HG02840 (cell line): ENCODE measurements at regions not wholly inside any gene's neighbourhood (a gene's known extent, or its start where the extent isn't known, plus 50 kb on each side); places are given as distances from the start of the nearest gene placed in this dataset.

ENCODE experiments used
- ATAC-seq: cut with Tn5 transposase; IDR thresholded peaks from one replicate; pipeline ENCODE4 v1.9.1; 2021; ENCODE audit warnings: mild to moderate bottlenecking, moderate library complexity, moderate number of reproducible peaks; ENCODE audit not compliant: unreplicated experiment, low FRiP score

DNA sequence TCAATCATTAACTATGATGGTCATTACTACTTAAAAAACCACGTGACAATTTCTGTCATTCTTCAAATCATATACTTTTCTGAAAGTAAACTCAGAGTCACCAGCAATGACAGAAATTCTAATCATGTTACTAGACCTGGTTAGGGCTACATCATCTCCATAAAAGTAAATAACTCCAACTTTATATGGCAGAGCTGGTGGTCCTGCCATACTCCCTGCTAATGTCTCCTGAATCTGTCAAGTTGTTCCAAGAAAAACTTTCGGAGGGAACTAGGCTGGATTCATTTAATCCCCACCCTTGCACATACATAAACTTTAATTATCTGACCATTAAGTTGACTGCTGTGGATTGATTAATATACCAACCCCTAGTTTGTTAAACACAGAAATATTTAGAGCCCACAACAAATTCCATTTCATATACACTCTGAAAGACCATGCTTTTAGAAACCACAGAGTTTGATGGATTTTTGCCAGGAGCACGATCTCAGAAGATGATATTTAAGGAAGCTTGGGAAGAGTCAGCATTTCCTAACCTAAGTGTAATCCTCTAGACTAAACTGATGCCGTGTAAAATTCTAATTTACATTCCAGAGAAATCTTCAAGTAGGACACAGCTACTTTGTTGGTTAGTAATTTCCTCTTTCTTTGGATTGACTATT is 577.0 kb downstream of the FAT4 start:
- no peak for ATAC-seq

DNA sequence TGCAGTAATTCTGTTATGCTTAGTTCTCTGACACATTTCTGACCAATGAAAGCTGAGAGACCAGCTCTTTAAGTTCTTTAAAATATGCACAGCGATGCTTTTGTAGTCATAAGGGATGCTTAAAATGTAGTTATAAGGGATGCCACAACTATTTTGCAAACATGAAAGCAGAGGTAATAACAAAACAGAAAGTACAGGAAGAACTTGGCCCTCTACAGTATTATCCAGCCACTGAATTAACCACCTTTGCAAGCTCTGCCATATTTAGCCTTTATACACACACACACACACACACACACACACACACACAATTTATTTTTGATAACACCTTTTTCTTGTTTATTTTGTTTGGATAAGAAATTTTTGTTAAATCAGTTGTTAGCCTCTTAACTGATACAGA is 590.0 kb downstream of the FAT4 start:
- ATAC-seq: no peak

GRCh38 chr4:125911058-125911457 is 596.3 kb downstream of the FAT4 start:
- ATAC-seq: no peak

DNA sequence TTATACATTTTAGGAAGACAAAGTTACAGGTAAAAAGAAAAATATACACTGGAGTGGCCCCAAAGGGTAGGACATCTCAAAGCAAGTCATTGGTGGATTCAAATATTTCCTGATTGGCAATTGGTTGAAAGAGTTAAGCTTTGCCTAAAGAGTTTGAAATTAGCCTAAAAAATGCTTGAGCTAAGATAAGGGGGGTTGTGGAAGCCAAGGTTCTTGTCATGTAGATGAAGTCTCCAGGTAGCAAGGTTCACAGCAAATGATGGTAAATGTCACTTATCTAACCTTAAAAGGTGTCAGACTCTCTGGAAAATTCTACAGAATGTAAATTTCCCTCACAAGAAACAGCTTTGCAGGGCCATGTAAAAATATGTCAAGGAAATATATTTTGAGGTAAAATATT is 596.7 kb downstream of the FAT4 start:
- ATAC-seq: no peak

DNA sequence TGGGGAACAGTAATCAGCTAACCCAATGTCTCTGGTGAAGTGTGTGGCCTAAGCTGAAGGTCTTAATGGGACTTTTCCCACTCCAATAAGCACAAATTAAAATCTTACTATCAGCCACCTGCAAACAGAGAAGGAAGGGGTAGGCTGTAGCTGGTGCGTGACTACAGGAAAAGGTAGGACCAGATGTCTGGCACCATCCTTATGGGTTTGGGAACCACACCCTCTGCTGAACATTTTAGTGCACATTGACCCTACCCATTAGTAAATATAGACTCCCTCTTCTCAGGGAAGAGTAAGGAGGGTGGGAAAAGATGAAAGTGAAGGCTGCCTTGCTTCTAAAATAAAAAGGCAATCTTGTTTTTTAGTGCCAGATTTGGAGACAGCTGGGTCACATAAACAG is 602.8 kb downstream of the FAT4 start:
- ATAC-seq: no peak

DNA sequence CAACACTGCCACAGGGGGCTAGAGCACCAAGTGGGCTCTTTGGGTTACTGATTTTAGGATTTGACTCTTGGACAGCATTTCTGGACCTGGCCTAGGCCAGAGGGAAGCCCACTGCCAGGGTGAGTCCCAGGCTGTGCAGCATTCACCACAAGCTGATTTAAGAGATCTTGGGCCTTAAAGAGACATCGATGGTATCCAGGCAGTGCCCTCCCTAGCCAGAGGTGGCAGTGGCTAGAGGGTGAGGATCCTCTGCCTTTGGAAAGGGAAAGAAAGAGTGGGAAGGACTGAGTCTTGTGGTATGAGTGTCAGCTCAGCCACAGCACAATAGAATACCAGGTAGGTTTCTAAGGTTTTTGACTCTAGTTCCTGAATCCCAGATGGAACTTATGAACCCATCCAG is 613.9 kb downstream of the FAT4 start:
- ATAC-seq: no peak

DNA sequence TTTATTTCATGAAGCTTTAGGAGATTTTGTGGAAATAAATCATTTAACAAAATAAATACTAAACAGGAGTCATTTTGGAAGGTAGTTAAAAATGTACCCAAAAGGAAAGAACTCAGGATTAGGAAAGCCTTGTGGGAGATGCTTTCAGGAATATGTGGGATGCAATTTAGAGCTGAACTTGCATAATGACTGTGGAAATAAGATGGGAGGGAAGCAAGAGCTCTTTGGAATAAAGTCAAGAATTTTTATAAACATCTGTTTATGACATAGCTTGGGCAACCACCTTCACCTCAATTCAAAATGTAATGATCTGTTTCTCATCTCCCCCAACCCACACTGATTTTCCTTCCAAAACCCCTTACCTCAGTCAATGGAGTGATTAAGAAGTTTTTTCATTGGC is 623.8 kb downstream of the FAT4 start:
- no peak for ATAC-seq

GRCh38 chr4:125940426-125940825 is 625.7 kb downstream of the FAT4 start:
- ATAC-seq: no peak

DNA sequence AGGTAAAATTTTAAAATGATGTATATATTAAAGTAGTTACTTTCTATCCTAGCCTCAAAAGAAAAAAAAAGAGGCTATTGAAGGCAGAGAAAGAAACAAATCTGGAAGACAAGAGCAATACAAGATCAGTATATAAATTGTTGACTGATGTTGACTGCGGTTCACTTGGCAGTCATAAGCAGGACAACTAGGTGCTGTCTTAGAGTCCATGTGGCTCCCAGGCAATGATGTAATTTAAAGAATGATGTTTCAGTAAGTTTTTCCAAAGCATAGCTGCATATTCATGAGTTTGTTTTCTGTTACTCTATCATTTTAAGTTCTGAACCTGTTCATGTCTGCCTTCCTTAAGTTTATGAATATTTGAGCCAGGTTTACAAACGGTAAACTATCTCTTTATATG is 630.2 kb downstream of the FAT4 start:
- ATAC-seq: no peak

DNA sequence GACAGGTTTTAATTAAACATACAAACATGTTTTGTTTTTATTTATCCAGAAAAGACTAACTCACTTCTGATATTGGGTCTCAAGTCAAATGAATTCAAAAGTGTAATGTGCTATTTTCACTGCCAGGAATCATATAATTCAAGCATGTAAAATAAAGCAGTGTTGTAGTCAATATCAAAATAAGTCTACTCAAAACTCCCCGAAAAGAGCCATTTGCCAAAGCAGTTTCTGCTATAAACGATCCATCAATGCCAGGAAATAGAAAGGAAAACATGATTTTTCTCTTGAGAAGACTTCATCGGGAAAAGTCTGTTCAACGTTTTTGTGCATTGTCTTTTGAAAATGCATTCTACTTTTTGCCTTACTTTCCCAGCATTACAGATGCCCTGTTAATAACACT is 633.3 kb downstream of the FAT4 start:
- no peak for ATAC-seq

GRCh38 chr4:125951261-125951887 is 636.6 kb downstream of the FAT4 start:
- no peak for ATAC-seq

DNA sequence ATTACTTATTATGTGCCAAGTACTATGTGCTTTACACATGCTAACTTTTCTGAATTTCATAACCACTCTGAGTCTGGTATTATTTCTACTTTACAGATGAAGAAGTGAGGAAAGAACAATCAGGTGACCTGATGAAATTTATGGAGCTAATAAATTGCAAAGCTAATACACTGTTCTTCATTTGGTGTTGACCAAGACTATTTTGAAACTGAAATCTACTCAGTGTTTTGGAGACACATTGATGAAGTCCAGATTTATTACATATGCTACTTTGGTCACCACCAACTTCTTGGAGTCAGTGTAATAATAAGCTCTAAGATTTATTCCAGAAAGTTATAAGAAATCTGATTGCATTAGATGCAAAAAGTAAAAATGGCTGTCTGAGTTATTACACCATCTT is 637.9 kb downstream of the FAT4 start:
- no peak for ATAC-seq

GRCh38 chr4:125956276-125956675 is 641.5 kb downstream of the FAT4 start:
- no peak for ATAC-seq

DNA sequence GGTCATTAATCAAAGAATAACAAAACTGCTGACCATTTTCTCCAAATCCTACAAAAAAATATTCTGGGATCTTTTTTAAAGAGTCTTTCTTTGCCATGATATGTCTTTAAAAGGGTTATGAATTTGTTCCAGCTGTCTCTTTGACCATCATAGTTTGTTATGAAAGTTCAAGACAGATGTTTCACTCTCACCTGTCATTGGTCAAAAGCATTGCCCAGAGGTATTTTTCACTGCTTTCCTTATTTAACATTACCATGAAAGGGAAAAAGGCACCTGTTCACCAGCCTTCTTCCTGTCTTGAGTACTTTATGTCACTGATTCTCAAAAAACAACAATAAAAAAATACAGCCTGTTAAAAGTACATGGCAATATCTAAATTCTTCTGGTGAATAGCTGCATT is 643.8 kb downstream of the FAT4 start:
- no peak for ATAC-seq

- no peak for ATAC-seq
Observed at GRCh38 chr4:125961626-125962025, 646.9 kb downstream of the FAT4 start.

- no peak for ATAC-seq
Observed at GRCh38 chr4:125975861-125976397, 661.2 kb downstream of the FAT4 start.

DNA sequence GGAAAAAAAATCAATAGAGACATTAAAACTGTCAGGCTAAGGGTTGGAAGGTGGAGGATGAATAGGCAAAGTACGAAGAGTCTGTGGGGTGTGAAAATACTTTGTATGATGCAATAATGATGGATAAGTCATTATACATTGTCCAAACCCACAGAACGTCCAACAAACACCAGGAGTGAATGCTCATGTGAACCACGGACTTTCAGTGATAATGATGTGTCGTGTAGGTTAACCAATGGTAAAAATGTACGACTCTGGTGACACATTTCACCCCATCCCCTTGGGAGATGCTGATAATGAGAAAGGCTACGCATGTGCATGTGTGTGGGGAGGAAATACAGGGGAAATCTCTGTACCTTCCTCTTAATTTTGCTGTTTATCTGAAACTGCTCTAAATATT is 665.2 kb downstream of the FAT4 start:
- no peak for ATAC-seq

GRCh38 chr4:125983168-125983567 is 668.4 kb downstream of the FAT4 start:
- no peak for ATAC-seq

GRCh38 chr4:125985856-125986255 is 671.1 kb downstream of the FAT4 start:
- no peak for ATAC-seq

DNA sequence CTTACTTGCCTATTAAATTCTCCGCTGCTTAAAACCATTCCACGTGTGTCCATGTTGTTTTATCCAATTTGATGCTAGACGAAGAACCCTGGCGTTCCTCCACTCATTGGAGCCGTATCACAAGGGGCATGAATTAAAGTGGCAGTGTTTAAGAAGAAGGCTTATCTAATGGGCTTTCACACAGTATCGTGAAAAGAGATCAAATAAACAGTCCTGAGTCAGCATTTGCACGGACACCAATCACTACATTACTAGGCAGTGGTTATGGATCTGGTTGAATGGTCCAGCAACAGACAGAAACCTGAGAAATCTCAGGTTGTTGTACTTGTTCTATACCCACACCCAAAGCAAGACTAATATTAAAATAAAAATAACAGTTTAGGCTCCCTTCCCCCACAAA is 671.6 kb downstream of the FAT4 start:
- ATAC-seq: no peak

GRCh38 chr4:125988464-125988863 is 673.7 kb downstream of the FAT4 start:
- no peak for ATAC-seq

DNA sequence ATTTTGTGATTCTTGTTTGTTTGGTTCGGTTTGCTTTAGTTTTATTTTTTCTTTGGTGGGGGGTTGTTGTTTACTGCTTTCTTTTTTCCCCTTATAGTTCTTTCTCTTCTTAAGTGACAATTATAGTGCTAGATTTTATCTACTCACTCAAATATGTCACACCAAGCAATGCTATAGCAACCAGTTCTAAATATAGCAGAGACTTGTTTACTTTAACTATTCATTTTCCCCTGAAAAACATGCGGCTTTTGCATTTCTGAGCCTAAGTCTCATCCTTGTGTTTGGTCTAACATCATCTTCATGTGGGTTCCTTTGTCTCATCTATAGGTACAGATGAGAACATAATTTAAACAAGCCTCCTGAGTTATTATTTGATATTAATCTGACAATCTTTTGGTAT is 676.6 kb downstream of the FAT4 start:
- ATAC-seq: no peak
